ENCODE measurements at regions not wholly inside any gene's neighbourhood (a gene's known extent, or its start where the extent isn't known, plus 50 kb on each side); places are given as distances from the start of the nearest gene placed in this dataset.
"Not testable (repeated sequence)": the region's sequence is repeated elsewhere in the genome, so short reads cannot be mapped to it uniquely, and the experiment has no call there.

- DNase-seq (ENCODE audit: extremely low read depth, low read depth) = no peak
- H3K4me3 ChIP-seq (replicated peaks; ENCODE audit: low read depth, low read length) = no peak overlapping the region
- no peak for TF ChIP-seq CTCF (IDR thresholded peaks at IDR 0.05; ENCODE audit: low read depth, low read length, missing control alignments)
Measured at GRCh38 chr14:105939810-105940508, 413.6 kb downstream of the TMEM121 start.

GRCh38 chr14:105940534-105941225, 414.3 kb downstream of the TMEM121 start:
- no peak for DNase-seq (ENCODE audit: extremely low read depth, low read depth)
- H3K4me3 ChIP-seq (replicated peaks; ENCODE audit: low read depth, low read length) = no peak overlapping the region
- TF ChIP-seq CTCF (IDR thresholded peaks at IDR 0.05; ENCODE audit: low read depth, low read length, missing control alignments) = no peak

- DNase-seq (ENCODE audit: extremely low read depth, low read depth) = no peak
- TF ChIP-seq CTCF (IDR thresholded peaks at IDR 0.05; ENCODE audit: low read depth, low read length, missing control alignments) = no peak
- H3K4me3 ChIP-seq (replicated peaks; ENCODE audit: low read depth, low read length) = no peak overlapping the region
Measured at GRCh38 chr14:105941226-105942166, 415.1 kb downstream of the TMEM121 start.

- H3K4me3 ChIP-seq (replicated peaks; ENCODE audit: low read depth, low read length); DNase-seq (ENCODE audit: extremely low read depth, low read depth): not testable (repeated sequence)
Measured at GRCh38 chr14:105942725-105943124, 416.3 kb downstream of the TMEM121 start.

- H3K4me3 ChIP-seq (replicated peaks; ENCODE audit: low read depth, low read length) = no peak overlapping the region
- no peak for DNase-seq (ENCODE audit: extremely low read depth, low read depth)
- TF ChIP-seq CTCF (IDR thresholded peaks at IDR 0.05; ENCODE audit: low read depth, low read length, missing control alignments) = no peak
Measured at GRCh38 chr14:105943973-105944602, 417.7 kb downstream of the TMEM121 start.

- peak; percentile 37 for TF ChIP-seq CTCF (IDR thresholded peaks at IDR 0.05; ENCODE audit: low read depth, low read length, missing control alignments)
- DNase-seq (ENCODE audit: extremely low read depth, low read depth) = no peak
Measured at GRCh38 chr14:105944632-105945610, 418.5 kb downstream of the TMEM121 start.

More at GRCh38 chr14:105944632-105945610, 418.5 kb downstream of the TMEM121 start:
- H3K4me3 ChIP-seq (replicated peaks; ENCODE audit: low read depth, low read length) = no peak overlapping the region

Measured in HFF-Myc (cell line).